ENCODE measurements at regions not wholly inside any gene's neighbourhood (a gene's known extent, or its start where the extent isn't known, plus 50 kb on each side); places are given as distances from the start of the nearest gene placed in this dataset.

DNA sequence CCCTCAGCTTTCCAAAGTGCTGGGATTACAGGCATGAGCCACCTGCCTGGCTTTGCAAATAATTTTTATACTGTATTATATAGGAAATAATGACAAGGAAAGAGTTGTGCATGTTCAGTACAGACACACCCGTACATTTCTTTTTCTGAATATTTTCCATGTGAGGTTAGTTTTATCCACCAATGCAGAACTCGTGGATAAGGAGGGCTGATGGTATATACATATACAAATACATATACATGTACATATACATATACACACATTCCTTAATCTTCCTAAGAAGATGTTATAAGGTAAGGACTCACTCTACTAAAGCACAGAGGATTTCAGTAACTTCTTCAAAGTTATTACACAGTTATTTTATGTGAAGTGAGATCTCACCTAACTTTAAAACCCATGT lies 925.8 kb downstream of the C4orf33 start:
- TF ChIP-seq CTCF (conservative IDR thresholded peaks at IDR 0.05 in 1 of 2, IDR thresholded peaks at IDR 0.05 in 1 of 2; ENCODE audit: low read depth in 1 of 2, low read length in 2 of 2) (no peak), EZH2 (IDR thresholded peaks at IDR 0.05; ENCODE audit: low read length, missing control alignments) (no peak)
- Histone ChIP-seq H3K9me3 (ENCODE audit: control insufficient read depth, insufficient read depth, low read depth, low read length) (no peaks in the 10 kb centered on the region), H3K4me2 (ENCODE audit: extremely low read depth, insufficient read depth, low read length) (no peak overlapping the region), H3K4me3 (replicated peaks in 1 of 4; ENCODE audit: control extremely low read depth in 1 of 4, insufficient read depth in 1 of 4, low read depth in 3 of 4, low read length in 4 of 4) (no peak overlapping the region), H3K36me3 (ENCODE audit: control insufficient read depth, insufficient read depth, low read length) (no peaks in the 10 kb centered on the region), H3K4me1 (ENCODE audit: control insufficient read depth, extremely low read depth, insufficient read depth, low read length) (no peaks in the 10 kb centered on the region), H2AFZ (ENCODE audit: low read length) (no peak overlapping the region), H3K79me2 (ENCODE audit: control insufficient read depth, insufficient read depth, low read length) (no peaks in the 10 kb centered on the region), H3K27ac (ENCODE audit: insufficient read depth, low read length) (no peak overlapping the region), H4K20me1 (ENCODE audit: control insufficient read depth, extremely low read depth, insufficient read depth, low read length) (no peaks in the 10 kb centered on the region), H3K27me3 (ENCODE audit: control insufficient read depth, insufficient read depth, low read length) (no peaks in the 10 kb centered on the region), H3K9ac (ENCODE audit: insufficient read depth, low read length) (no peak overlapping the region)
- DNase-seq (ENCODE audit: low read depth in 2 of 2): no peak

GRCh38 chr4:130023088-130023487 lies 927.1 kb downstream of the C4orf33 start:
- H3K36me3 ChIP-seq (ENCODE audit: control insufficient read depth, insufficient read depth, low read length): no peaks in the 10 kb centered on the region
- no peaks in the 10 kb centered on the region for H3K9me3 ChIP-seq (ENCODE audit: control insufficient read depth, insufficient read depth, low read depth, low read length)
- H3K4me2 ChIP-seq (ENCODE audit: extremely low read depth, insufficient read depth, low read length): no peak overlapping the region
- H3K27ac ChIP-seq (ENCODE audit: insufficient read depth, low read length): no peak overlapping the region
- no peak overlapping the region for H3K9ac ChIP-seq (ENCODE audit: insufficient read depth, low read length)
- DNase-seq (ENCODE audit: low read depth in 2 of 2): no peak
- no peak overlapping the region for H2AFZ ChIP-seq (ENCODE audit: low read length)
- H4K20me1 ChIP-seq (ENCODE audit: control insufficient read depth, extremely low read depth, insufficient read depth, low read length): no peaks in the 10 kb centered on the region
- no peak overlapping the region for H3K4me3 ChIP-seq (replicated peaks in 1 of 4; ENCODE audit: control extremely low read depth in 1 of 4, insufficient read depth in 1 of 4, low read depth in 3 of 4, low read length in 4 of 4)
- H3K79me2 ChIP-seq (ENCODE audit: control insufficient read depth, insufficient read depth, low read length): no peaks in the 10 kb centered on the region
- H3K27me3 ChIP-seq (ENCODE audit: control insufficient read depth, insufficient read depth, low read length): no peaks in the 10 kb centered on the region
- TF ChIP-seq EZH2 (IDR thresholded peaks at IDR 0.05; ENCODE audit: low read length, missing control alignments) (no peak), CTCF (conservative IDR thresholded peaks at IDR 0.05 in 1 of 2, IDR thresholded peaks at IDR 0.05 in 1 of 2; ENCODE audit: low read depth in 1 of 2, low read length in 2 of 2) (no peak)
- no peaks in the 10 kb centered on the region for H3K4me1 ChIP-seq (ENCODE audit: control insufficient read depth, extremely low read depth, insufficient read depth, low read length)

- TF ChIP-seq CTCF (conservative IDR thresholded peaks at IDR 0.05 in 1 of 2, IDR thresholded peaks at IDR 0.05 in 1 of 2; ENCODE audit: low read depth in 1 of 2, low read length in 2 of 2): no peak
- TF ChIP-seq EZH2 (IDR thresholded peaks at IDR 0.05; ENCODE audit: low read length, missing control alignments): no peak
- H2AFZ ChIP-seq (ENCODE audit: low read length): no peak overlapping the region
These were observed 929.7 kb downstream of the C4orf33 start for GRCh38 chr4:130025701-130026100.

More at GRCh38 chr4:130025701-130026100, 929.7 kb downstream of the C4orf33 start:
- H3K4me3 ChIP-seq (replicated peaks in 1 of 4; ENCODE audit: control extremely low read depth in 1 of 4, insufficient read depth in 1 of 4, low read depth in 3 of 4, low read length in 4 of 4): no peak overlapping the region
- no peaks in the 10 kb centered on the region for H3K9me3 ChIP-seq (ENCODE audit: control insufficient read depth, insufficient read depth, low read depth, low read length)
- no peaks in the 10 kb centered on the region for H3K36me3 ChIP-seq (ENCODE audit: control insufficient read depth, insufficient read depth, low read length)
- no peak overlapping the region for H3K4me2 ChIP-seq (ENCODE audit: extremely low read depth, insufficient read depth, low read length)
- H3K9ac ChIP-seq (ENCODE audit: insufficient read depth, low read length): no peak overlapping the region
- no peaks in the 10 kb centered on the region for H4K20me1 ChIP-seq (ENCODE audit: control insufficient read depth, extremely low read depth, insufficient read depth, low read length)
- H3K27me3 ChIP-seq (ENCODE audit: control insufficient read depth, insufficient read depth, low read length): no peaks in the 10 kb centered on the region
- H3K27ac ChIP-seq (ENCODE audit: insufficient read depth, low read length): no peak overlapping the region
- H3K79me2 ChIP-seq (ENCODE audit: control insufficient read depth, insufficient read depth, low read length): no peaks in the 10 kb centered on the region
- H3K4me1 ChIP-seq (ENCODE audit: control insufficient read depth, extremely low read depth, insufficient read depth, low read length): no peaks in the 10 kb centered on the region
- DNase-seq (ENCODE audit: low read depth in 2 of 2): no peak

Measured in fibroblast of lung (primary cell).